GM18519 (cell line): ENCODE measurements at regions not wholly inside any gene's neighbourhood (a gene's known extent, or its start where the extent isn't known, plus 50 kb on each side); places are given as distances from the start of the nearest gene placed in this dataset.

ENCODE experiments used
- ATAC-seq: cut with Tn5 transposase; IDR thresholded peaks from one replicate; pipeline ENCODE4 v1.9.1; 2021; ENCODE audit warnings: mild to moderate bottlenecking, moderate library complexity; ENCODE audit not compliant: unreplicated experiment, low FRiP score

DNA sequence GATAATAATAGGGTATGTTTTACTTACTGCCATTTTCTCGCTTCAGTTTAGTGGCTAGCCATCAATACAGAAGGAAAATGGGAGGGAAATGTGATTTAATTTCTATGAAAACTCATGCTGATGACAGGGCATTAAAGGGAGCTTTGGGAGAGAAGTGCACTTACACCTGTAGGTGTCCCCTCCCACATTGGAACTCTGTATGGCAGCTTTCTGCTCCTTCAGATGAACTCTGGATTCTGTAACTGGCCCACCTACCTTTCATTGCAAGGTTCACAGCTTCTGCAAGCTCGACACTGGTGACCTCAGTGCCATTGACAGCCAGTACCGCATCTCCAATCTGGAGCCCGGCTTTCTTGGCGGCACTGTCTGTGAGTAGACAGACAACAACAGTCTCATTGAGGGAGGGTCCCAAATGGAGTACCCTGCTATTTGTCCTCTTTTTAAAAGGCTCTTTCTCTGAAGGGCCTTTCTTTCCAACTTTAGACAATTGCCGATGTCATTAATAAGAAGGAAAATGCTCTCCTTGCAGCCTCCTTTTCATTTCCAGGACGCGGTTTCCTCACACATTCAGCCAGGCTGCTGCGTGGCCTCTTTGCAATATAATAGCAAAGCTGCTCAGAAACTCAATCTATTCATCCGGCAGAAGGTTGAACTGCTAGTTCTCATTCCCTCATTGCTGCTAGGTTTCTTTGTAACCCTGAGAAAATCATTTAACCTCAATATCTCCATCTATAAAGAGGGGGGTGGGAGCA is 63.6 kb downstream of the NUDT12 start:
- ATAC-seq = no peak

DNA sequence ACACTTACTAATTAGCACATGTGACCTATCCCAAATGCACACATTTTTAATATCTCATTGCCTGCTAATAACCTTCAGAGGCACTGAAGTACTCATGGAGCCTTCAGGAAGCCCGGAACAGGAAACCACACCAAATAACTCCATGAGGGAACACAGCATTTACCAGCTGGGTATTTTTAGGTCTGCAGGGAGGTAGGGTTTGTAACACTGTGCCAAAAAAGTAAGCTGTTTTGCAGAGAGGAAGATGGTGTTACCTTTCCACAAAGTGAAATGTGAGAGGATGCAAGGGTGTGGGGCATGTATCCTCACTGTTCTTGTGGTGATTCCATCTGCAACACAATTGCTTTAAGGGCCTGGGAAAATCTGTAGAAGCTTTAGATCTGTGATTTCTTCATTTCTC is 64.4 kb downstream of the NUDT12 start:
- no peak for ATAC-seq

DNA sequence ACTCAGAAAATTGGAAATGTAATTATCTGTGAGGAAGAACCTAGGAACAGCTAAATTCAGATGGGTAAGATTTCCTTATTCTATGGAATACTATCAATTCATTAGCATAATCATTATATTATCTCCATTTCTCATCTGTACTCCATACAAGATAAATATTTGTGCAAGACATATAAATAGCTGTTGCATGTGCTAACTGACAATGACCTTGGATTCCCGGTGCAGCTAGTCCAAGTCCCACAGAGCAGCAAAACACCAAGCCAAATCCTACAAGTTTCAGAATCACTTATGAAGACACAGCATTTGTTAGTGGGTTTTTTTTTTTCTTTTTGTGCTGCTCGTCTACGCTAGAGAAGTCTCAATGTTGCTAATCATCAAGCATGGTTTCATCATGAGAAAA is 64.8 kb downstream of the NUDT12 start:
- no peak for ATAC-seq

DNA sequence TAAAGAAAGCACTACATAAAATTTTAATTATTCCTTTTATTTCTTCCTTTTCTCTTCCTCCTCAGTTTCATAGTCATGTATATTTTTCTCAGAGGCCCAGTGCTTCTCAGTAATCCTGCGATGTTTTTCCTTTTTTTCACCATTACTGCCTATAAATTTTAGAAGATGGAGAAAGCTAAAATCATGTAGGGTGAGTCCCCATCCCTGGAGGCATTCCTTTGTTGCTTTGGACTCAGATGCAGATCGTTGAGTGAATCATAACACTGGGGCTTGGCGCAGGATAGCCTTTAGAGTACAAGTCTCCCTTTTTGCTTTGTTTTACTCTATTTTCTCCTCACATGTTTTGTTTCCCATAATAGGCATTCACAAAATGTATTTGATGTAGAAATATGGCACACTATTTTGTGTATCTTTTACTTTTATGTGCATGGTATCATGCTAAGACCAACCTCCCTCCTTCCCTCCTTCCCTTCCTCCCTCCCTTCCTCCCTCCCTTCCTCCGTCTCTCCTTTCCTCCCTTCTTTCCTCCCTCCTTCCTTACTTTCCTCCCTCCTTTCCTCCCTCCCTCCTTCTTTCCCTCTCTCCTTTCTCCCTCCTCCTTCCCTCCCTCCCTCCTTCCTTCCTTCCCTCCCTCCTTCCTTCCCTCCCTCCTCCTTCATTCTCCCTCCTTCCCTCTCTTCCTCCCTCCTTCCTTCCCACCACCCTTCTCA is 72.4 kb downstream of the NUDT12 start:
- ATAC-seq = no peak

DNA sequence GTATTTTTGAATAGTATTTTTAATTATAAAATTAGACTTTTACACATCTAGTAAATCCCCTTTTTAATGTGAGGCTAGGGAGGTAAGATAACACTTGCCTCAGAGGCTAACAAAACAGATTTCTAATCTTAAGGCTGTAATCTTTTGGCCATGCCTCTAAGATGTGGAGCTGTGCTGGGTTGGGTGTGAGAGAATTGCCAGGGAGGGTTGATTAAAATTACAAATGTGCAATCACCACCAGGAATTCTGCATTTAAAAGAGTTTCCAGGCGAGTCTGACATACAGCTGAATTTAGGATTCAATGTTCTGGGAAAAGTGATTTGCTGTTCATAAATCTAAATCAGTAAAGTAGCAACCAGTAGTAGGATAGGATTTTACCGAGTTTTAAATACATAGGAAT is 73.3 kb downstream of the NUDT12 start:
- ATAC-seq = no peak

DNA sequence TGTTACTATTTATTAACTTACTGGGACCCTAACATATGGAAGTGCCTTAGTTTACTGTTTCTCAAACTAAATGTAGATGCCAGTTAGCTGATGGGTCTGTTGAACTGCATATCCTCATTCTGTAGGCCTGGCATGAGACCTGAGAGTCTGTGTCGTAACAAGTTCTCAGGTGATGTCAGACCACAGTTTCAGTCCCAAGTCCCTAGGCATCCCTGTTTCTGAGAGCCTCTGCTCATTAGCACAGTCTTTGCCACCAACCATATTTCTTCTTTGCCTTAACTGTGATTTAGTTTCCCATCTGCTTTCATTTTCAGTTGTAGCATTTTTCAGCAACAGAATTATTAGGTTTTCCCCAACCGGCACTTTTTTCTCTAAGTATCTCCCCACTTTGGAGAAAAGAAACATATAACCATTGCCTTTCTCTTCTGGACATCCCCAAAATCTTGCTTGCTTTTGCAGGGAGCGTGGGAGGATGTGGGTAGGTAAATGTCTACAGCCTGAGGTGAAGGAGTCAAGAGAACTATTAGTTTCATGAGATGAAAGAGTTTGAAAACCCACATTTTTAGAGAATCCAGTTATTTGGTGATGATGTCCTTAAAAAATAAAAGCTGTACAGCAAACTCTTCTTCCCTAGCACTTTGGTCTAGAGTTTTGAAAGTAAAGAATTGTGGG is 74.6 kb downstream of the NUDT12 start:
- ATAC-seq = peak; percentile 80

DNA sequence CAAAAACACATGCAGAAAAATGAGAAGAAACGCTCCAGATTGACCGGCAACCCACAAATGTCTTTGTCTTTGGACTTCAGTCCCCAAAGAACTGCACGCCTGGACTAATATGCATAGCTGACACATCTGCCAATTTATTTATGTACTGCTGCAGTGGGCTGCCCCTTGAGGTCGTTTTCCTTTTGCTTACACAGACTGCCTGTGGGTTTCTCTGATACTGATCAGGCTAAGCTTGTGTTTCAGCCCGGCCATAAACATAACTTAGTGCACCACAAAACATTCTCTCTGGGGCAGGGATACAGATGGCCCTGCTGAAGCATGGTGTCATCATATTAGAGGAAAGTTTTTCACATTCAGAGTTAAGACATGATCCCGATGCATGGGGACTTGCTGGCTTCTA is 75.4 kb downstream of the NUDT12 start:
- no peak for ATAC-seq

DNA sequence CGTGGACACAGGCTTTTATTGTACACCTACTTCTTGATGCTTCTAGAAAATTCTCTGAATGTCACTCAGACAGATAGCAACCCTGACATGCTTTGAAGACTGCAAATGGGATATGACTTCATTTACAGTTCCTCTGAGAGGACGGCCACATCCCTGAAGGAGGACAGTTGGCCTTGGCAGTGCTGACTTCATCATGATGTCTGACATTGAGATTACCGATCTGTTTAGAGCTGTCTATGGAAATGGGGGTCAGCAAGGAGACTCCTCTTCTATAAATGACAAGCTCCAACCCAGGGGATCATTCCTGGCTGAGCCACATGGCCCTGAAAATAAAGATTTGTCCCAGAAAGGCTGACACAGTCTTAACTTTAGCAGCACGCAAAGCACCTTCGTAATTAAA is 75.8 kb downstream of the NUDT12 start:
- no peak for ATAC-seq

DNA sequence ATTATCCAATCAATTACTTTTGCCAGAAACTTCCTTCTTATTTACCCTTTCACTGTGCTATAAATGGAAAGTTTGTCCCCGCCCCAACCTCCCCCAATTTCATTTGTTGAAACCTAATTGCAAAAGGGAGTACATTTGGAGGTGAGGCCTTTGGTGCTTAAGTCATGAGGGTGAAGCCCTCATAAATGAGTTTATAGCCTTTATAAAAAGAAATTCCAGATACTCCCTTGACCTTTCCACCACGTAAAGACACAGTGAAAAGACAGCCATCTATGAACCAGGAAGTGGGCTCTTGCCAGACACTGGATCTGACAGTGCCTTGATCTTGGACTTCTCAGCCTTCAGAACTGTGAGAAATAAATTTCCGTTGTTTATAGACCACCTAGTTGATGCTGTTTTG is 82.3 kb downstream of the NUDT12 start:
- no peak for ATAC-seq

DNA sequence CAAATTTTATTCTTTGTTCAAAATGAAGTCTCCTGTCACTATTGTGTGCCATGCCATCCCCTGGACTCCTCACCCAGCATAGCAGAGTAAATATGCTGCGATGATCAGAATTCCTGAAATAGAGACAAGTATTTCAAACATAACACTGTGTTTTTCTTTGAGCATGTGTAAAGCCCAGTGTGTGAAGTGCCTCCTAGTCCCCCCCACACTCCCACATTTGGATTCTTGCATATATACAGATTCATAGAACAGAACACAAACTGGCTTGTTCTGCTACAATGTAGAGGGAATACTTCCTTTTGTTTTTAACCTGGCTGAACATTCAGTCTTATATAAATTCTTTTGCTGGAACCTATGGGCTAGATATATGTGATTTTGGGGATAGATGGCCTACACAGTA is 84.9 kb downstream of the NUDT12 start:
- no peak for ATAC-seq

DNA sequence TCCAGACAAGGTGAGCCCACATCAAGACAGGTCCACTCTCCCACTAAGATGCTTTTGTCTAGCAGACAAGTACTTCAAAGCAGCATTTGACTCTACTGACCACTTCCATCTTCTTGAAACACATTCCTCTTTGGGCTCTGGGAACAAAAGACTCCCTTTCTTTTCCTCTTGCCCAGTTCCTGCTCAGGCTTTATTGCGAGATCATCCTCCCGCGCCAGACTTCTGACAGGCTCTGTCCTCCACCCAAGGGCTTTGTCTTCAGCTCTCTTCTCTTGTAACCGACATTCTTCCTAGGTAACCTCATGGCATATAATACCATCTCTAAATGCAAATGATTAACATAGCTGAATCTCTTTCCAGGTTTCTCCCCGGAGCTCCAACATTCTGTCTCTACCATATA is 85.8 kb downstream of the NUDT12 start:
- ATAC-seq = no peak

DNA sequence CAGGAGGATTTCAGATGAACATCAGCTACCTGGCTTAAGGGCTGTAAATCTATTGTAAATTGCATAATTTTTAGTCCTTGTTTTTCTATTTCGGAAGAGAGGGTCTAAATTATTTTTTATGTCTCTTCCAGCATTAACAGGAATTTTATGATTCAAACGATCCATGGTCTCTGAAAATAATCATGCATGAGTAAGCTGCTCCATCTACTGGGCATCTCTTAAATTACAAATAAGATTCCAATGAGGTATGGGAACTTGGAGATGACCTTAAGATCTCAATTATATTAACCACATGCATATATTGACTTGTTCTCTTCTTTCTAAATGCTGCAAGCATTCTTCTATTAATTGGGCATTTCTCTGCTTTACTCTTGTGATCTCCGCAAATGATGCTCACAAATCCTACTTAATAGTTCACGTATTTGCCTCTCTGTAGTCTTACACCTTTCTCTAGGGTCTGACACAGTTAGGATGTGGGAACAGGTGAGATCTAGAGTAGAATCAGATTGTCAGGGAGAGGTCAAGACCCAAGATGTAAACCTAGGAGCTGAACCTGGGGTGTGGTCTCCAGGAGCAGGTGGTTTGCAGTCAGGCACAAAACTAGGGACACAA is 86.9 kb downstream of the NUDT12 start:
- ATAC-seq = peak; percentile 66

DNA sequence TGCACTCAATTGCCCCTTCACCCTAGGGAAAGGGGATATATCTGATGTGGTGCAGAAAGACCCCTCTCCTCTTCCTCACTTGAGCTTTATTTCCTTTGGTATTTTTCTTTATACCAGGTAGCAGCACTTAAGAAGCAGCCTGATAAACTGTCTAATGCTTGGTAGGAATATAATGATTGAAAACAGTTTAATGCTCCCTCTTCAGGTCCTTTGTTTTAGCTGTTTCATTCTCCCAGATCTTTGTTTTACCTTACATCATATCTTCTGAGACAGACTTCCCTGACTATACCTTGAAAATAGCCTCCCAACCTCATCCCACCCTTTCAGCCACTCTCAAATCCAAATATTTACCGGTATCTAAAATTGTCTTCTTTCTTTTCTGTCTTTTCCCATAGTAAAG is 87.9 kb downstream of the NUDT12 start:
- no peak for ATAC-seq

DNA sequence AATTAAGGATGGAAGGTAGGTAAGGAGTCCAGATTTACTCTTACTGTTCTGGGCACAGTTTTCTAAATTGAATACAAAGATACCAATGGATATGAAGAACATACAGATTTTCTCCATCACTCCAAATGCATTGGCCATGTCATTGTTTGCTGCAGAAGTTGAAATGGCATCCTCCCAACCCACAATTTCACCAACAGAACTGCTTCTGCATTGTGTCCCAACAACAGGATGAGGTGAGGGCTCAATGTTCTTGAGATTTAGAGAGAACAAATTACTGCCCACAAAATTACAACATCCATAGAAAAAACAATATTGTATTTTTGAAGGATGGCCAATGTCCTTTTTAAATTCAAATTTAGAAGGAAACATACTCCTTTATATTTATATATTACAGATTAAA is 88.9 kb downstream of the NUDT12 start:
- ATAC-seq = no peak

DNA sequence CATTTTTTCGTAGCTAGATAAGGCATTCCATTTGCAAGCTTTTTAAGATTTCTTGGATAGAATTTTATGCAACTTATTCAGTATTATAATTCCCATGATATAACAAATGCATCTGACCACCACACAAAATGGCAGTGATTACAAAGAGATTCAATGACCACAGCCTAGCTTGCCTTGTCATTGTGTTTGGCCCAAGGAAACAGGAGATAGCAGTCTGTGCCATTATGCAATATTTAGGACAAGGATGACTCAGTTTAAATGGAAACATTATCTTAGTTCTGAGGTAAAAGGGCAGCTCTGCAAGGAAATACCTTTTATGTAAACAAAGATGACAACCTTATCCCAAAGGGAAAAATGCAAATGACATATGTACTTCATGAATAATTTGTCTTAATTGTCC is 89.8 kb downstream of the NUDT12 start:
- ATAC-seq = no peak

DNA sequence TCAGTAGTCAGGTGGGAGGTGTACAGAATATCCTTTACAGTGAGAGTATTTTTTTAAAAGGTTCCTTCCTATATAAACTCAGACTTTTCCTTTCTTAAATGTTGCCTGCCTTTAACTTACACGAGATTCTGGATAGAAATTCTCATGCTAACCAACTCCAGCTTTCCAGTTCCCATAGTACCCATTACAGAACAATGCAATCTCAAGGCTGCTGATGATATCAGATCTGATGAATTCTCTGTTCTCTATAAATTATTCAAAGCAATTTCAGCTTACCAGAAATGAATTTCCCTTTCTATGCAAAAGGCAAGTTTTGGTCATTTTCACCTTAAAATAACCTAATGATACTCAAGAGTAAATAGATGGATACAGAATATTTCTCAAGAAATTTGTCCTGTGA is 90.3 kb downstream of the NUDT12 start:
- no peak for ATAC-seq

DNA sequence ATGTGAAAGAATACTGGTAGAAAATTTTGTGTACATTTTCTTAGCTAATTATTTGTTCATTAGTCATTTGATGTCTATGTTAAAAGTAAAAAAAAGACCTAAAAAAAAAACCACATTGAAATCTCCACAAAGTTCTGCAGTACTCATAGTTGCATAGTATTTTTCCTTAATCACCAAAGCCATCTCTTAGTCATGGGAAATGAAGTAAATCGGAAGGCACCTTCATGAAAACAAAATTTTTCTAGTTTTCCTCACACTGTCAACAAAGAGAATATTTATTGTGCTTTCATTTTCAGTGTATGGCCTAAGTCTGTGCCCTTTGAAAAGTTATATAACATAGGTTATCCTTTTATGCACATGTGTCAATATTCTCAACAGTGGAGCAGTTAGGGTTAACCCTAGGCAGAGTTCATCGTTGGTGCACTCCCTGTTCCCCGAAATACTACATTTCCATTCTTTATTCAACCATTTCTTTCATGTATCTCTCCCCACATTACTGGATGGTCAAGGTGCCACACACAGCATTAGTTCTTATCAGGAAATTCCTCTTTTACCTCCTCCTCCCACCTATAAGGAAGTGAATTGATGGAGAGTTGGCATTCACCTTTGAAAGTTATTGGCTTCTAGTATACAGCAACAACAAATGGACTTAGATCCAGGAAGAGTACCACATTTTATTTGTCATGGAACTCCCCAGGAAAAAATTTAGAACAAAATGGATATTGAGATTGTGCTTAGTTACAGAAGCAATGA is 93.1 kb downstream of the NUDT12 start:
- ATAC-seq = no peak

DNA sequence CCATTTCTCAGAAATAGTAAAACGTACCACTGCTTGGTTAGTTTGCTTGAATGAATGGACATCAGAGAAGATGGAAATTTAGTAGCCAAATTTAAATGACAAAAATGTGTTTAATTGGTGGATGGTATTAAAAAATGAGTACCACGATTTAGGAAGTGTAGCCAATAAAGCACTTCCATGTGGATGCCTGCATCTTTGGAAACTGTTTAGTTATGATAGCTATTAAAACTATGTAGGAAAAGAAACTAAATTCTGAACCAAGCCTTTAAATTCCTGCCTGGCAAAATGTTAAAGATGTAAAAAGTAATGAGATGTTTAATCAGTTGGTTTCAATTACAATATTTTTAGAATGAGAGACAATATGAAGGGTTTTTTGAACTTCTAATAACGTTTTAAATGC is 94.8 kb downstream of the NUDT12 start:
- ATAC-seq = no peak

DNA sequence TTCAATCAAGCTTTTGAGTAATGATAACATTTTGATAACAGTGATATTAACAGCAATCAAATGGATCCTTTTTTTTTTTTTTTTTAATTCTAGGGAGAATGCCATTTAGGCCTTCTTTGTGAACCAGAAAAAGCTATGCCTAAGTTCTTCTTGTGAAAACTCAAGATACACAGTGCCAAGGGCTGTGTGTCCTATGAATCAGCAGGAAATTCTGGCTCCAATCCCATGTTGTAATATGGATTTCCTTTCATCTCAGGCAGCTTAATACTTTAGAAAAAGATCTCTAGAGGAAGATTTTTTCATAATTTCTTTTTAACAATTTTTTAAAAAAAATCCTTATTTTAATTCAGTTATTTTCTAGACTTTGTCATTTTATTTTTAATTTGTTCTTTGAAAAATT is 96.1 kb downstream of the NUDT12 start:
- ATAC-seq = no peak

DNA sequence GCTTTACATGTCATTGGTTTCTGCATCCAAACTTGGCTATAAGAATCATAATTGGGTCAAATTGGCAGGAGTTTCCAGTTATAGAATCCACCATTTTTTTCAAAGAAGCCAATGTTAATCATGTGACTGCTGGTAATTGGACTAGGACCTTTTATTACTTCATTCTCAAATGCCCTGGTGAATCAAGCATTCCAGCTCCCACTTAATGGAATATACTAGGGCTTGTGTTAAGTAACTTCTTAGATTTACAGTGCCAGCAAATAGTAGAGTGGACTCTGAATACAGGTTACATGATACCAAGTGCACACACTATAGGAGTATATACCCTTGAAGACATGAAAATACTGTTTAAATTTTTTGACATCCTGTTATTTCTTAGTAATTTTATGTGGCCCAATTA is 96.7 kb downstream of the NUDT12 start:
- no peak for ATAC-seq
